H1 (cell line): ENCODE measurements at regions not wholly inside any gene's neighbourhood (a gene's known extent, or its start where the extent isn't known, plus 50 kb on each side); places are given as distances from the start of the nearest gene placed in this dataset.

Experiments
- ASH2L ChIP-seq: fragments of 200-600, 300-600 bp; sonication (generic); IDR thresholded peaks from one replicate; pipeline ENCODE4 v1.7.1; 2017; ENCODE audit warnings: low read length
- CHD7 ChIP-seq: fragments of 300-600 bp; sonication (generic); IDR thresholded peaks from 2 replicates; pipeline ENCODE4 v1.7.1; 2012; ENCODE audit warnings: low read length, moderate library complexity, mild to moderate bottlenecking, inconsistent platforms; ENCODE audit not compliant: insufficient replicate concordance
- EGR1 ChIP-seq: IDR thresholded peaks from 2 replicates; pipeline ENCODE4 v1.6.1; 2011; ENCODE audit warnings: low read depth, low read length, borderline replicate concordance
- GABPA ChIP-seq: IDR thresholded peaks from 2 replicates; pipeline ENCODE4 v1.6.1; 2011; ENCODE audit warnings: mild to moderate bottlenecking, low read length, moderate library complexity, borderline replicate concordance; ENCODE audit not compliant: insufficient read depth
- HDAC6 ChIP-seq: IDR thresholded peaks from one replicate; pipeline ENCODE4 v1.7.1; 2012; ENCODE audit warnings: low read depth, mild to moderate bottlenecking, inconsistent platforms, low read length, moderate library complexity
- POLR2AphosphoS5 ChIP-seq: IDR thresholded peaks from 2 replicates; pipeline ENCODE4 v1.6.1; 2011; ENCODE audit warnings: low read depth, low read length

GRCh38 chr6:137958811-137959565, 91.9 kb downstream of the TNFAIP3 start (continued):
- no peak for TF ChIP-seq CHD7
- no peak for TF ChIP-seq HDAC6
- no peak for TF ChIP-seq ASH2L
- no peak for TF ChIP-seq POLR2AphosphoS5
- TF ChIP-seq EGR1: no peak
- no peak for TF ChIP-seq GABPA
